ENCODE measurements at regions not wholly inside any gene's neighbourhood (a gene's known extent, or its start where the extent isn't known, plus 50 kb on each side); places are given as distances from the start of the nearest gene placed in this dataset.

GRCh38 chr2:6495466-6495865, 370.2 kb downstream of the CMPK2 start:
- TF ChIP-seq POLR2AphosphoS5 (IDR thresholded peaks at IDR 0.05) = no peak
- TF ChIP-seq CTCF (IDR thresholded peaks at IDR 0.05 in 8 of 11, conservative IDR thresholded peaks at IDR 0.05 in 3 of 11) = no peak
- no peak for TF ChIP-seq POLR2A (IDR thresholded peaks at IDR 0.05)

Measured in spleen (tissue), 7 donors.